Neural cell (in vitro differentiated cells): ENCODE measurements at regions not wholly inside any gene's neighbourhood (a gene's known extent, or its start where the extent isn't known, plus 50 kb on each side); places are given as distances from the start of the nearest gene placed in this dataset.

Experiments
- H2AFZ ChIP-seq: fragments of 200-600, 300-800 bp; sonication (generic), shearing (Covaris generic); 2 replicates; pipeline ENCODE4 v1.6.0; 2014; ENCODE audit warnings: low read depth, mild to moderate bottlenecking, antibody characterized with exemption, low read length, moderate library complexity
- H3F3A ChIP-seq: fragments of 200-600 bp; shearing (Covaris generic); 2 replicates; pipeline ENCODE4 v1.6.1; 2016; ENCODE audit warnings: mild to moderate bottlenecking, moderate library complexity, mixed read lengths, antibody characterized with exemption, low read length; ENCODE audit not compliant: insufficient read depth, poor library complexity, severe bottlenecking
- H3K27ac ChIP-seq: fragments of 200-600, 300-800 bp; sonication (generic), shearing (Covaris generic); 2 replicates; pipeline ENCODE4 v1.5.1; 2014; ENCODE audit warnings: mild to moderate bottlenecking, low read length, moderate library complexity
- H3K27me3 ChIP-seq: fragments of 300-800, 200-600 bp; sonication (generic), shearing (Covaris generic); 2 replicates; pipeline ENCODE4 v1.6.0; 2014; ENCODE audit warnings: mild to moderate bottlenecking, low read depth, low read length, moderate library complexity; ENCODE audit not compliant: insufficient read depth
- H3K36me3 ChIP-seq: fragments of 300-800, 200-600 bp; sonication (generic), shearing (Covaris generic); 2 replicates; pipeline ENCODE4 v1.5.1; 2014; ENCODE audit warnings: mild to moderate bottlenecking, antibody characterized with exemption, low read length, moderate library complexity; ENCODE audit not compliant: insufficient read depth
- H3K4me2 ChIP-seq: fragments of 300-800, 200-600 bp; sonication (generic), shearing (Covaris generic); 2 replicates; pipeline ENCODE4 v1.6.0; 2014; ENCODE audit warnings: mild to moderate bottlenecking, low read length
- H3K4me3 ChIP-seq: fragments of 300-800, 200-600 bp; sonication (generic), shearing (Covaris generic); 2 replicates; pipeline ENCODE4 v1.5.1; 2014; ENCODE audit warnings: mild to moderate bottlenecking, low read length, moderate library complexity
- H3K79me2 ChIP-seq: fragments of 200-600 bp; shearing (Covaris generic); replicated peaks from 2 replicates; pipeline ENCODE4 v1.6.0; 2014; ENCODE audit warnings: mild to moderate bottlenecking, low read length, moderate library complexity; ENCODE audit not compliant: insufficient read depth
- H3K9ac ChIP-seq: fragments of 300-800, 200-600 bp; sonication (generic), shearing (Covaris generic); 2 replicates; pipeline ENCODE4 v1.6.1; 2016; ENCODE audit warnings: mild to moderate bottlenecking, low read length, mixed read lengths
- H3K9me2 ChIP-seq: fragments of 200-600 bp; shearing (Covaris generic); 2 replicates; pipeline ENCODE4 v1.6.1; 2016; ENCODE audit warnings: mild to moderate bottlenecking, low read length, mixed read lengths; ENCODE audit not compliant: insufficient read depth
- H3K9me3 ChIP-seq: fragments of 200-600, 300-800 bp; sonication (generic), shearing (Covaris generic); 2 replicates; pipeline ENCODE4 v1.6.1; 2016; ENCODE audit warnings: mild to moderate bottlenecking, mixed run types, low read length, moderate library complexity, mixed read lengths
- H4K20me1 ChIP-seq: fragments of 200-600 bp; shearing (Covaris generic); 2 replicates; pipeline ENCODE4 v1.6.1; 2016; ENCODE audit warnings: mild to moderate bottlenecking, mixed run types; ENCODE audit not compliant: insufficient read depth
- CTCF ChIP-seq: fragments of 450-650 bp; IDR thresholded peaks from 2 replicates; pipeline ENCODE4 v1.5.1; 2014; ENCODE audit warnings: antibody characterized with exemption, mild to moderate bottlenecking, moderate library complexity; ENCODE audit not compliant: poor library complexity, severe bottlenecking
- EP300 ChIP-seq: fragments of 450-650 bp; conservative IDR thresholded peaks from 2 replicates; pipeline ENCODE4 v1.6.1; 2014; ENCODE audit warnings: antibody characterized with exemption, mild to moderate bottlenecking, moderate library complexity; ENCODE audit not compliant: poor library complexity, severe bottlenecking
- EZH2 ChIP-seq: fragments of 200-600, 300-800 bp; shearing (Covaris generic), sonication (generic); IDR thresholded peaks from 2 replicates; pipeline ENCODE4 v1.6.1; 2014; ENCODE audit warnings: antibody characterized with exemption, low read length, borderline replicate concordance, mild to moderate bottlenecking; ENCODE audit not compliant: insufficient read depth, poor library complexity, severe bottlenecking
- MXI1 ChIP-seq: fragments of 450-650 bp; conservative IDR thresholded peaks from 2 replicates; pipeline ENCODE4 v1.6.1; 2014; ENCODE audit warnings: antibody characterized with exemption, mild to moderate bottlenecking; ENCODE audit not compliant: poor library complexity, severe bottlenecking
- POLR2AphosphoS5 ChIP-seq: IDR thresholded peaks from 2 replicates; pipeline ENCODE4 v1.6.1; 2012
- RAD21 ChIP-seq: fragments of 450-650 bp; conservative IDR thresholded peaks from 2 replicates; pipeline ENCODE4 v1.6.1; 2014; ENCODE audit warnings: antibody characterized with exemption, mild to moderate bottlenecking, moderate library complexity
- REST ChIP-seq: IDR thresholded peaks from 2 replicates; pipeline ENCODE4 v1.6.1; 2012; ENCODE audit warnings: borderline replicate concordance
- SMC3 ChIP-seq: fragments of 450-650 bp; conservative IDR thresholded peaks from 2 replicates; pipeline ENCODE4 v1.6.1; 2014; ENCODE audit warnings: antibody characterized with exemption, mild to moderate bottlenecking, moderate library complexity; ENCODE audit not compliant: poor library complexity
- TAF1 ChIP-seq: IDR thresholded peaks from 2 replicates; pipeline ENCODE4 v1.6.1; 2012; ENCODE audit warnings: low read depth

- Histone ChIP-seq H2AFZ (no peak overlapping the region), H3K79me2 (peaks cover 4% of the 10 kb centered on the region), H3K9me2 (no peaks in the 10 kb centered on the region), H3K9ac (no peak overlapping the region), H3K27ac (no peak overlapping the region), H3K9me3 (no peaks in the 10 kb centered on the region), H3K36me3 (no peaks in the 10 kb centered on the region), H3K4me3 (no peak overlapping the region), H3K27me3 (no peaks in the 10 kb centered on the region), H3F3A (no peaks in the 10 kb centered on the region), H3K4me2 (no peak overlapping the region), H4K20me1 (no peaks in the 10 kb centered on the region)
- TF ChIP-seq TAF1 (no peak), MXI1 (no peak)
Measured at GRCh38 chr7:121459148-121459547, 63.0 kb upstream of the FAM3C start.

- no peak overlapping the region for H3K27ac ChIP-seq
- no peaks in the 10 kb centered on the region for H3F3A ChIP-seq
- no peak overlapping the region for H3K4me2 ChIP-seq
- H3K27me3 ChIP-seq = no peaks in the 10 kb centered on the region
- H3K79me2 ChIP-seq = no peaks in the 10 kb centered on the region
- no peak overlapping the region for H3K4me3 ChIP-seq
- H3K9me3 ChIP-seq = no peaks in the 10 kb centered on the region
- no peak for TF ChIP-seq SMC3
- no peak for TF ChIP-seq REST
- no peak for TF ChIP-seq EZH2
- no peak for TF ChIP-seq EP300
- no peak for TF ChIP-seq POLR2AphosphoS5
- TF ChIP-seq RAD21 = no peak
- no peak for TF ChIP-seq MXI1
- no peak for TF ChIP-seq TAF1
- no peak for TF ChIP-seq CTCF
- no peaks in the 10 kb centered on the region for H3K36me3 ChIP-seq
- H4K20me1 ChIP-seq = no peaks in the 10 kb centered on the region
- no peaks in the 10 kb centered on the region for H3K9me2 ChIP-seq
- no peak overlapping the region for H2AFZ ChIP-seq
- H3K9ac ChIP-seq = no peak overlapping the region
Measured at GRCh38 chr7:121456785-121457359, 60.8 kb upstream of the FAM3C start.

- Histone ChIP-seq H3F3A (no peaks in the 10 kb centered on the region), H3K4me3 (no peak overlapping the region), H3K9ac (no peak overlapping the region), H3K79me2 (no peaks in the 10 kb centered on the region), H3K9me3 (no peaks in the 10 kb centered on the region), H3K9me2 (no peaks in the 10 kb centered on the region), H2AFZ (no peak overlapping the region), H3K4me2 (no peak overlapping the region), H3K27ac (no peak overlapping the region), H3K27me3 (no peaks in the 10 kb centered on the region), H4K20me1 (no peaks in the 10 kb centered on the region), H3K36me3 (no peaks in the 10 kb centered on the region)
- no peak for TF ChIP-seq SMC3
- TF ChIP-seq EP300 = no peak
Measured at GRCh38 chr7:121456015-121456414, 59.9 kb upstream of the FAM3C start.
